NCI-H2107 treated with DMSO at 0.1 percent for 48 hours (cell line): ENCODE measurements at regions not wholly inside any gene's neighbourhood (a gene's known extent, or its start where the extent isn't known, plus 50 kb on each side); places are given as distances from the start of the nearest gene placed in this dataset.
A peak's percentile ranks its signal among the peaks of the same experiment; 100 is the strongest.
"Not testable (repeated sequence)": the region's sequence is repeated elsewhere in the genome, so short reads cannot be mapped to it uniquely, and the experiment has no call there.

Source experiments
- DNase-seq: peaks from one replicate; lab custom pipeline; 2025; ENCODE audit not compliant: unreplicated experiment; lab: John Stamatoyannopoulos, UW

DNA sequence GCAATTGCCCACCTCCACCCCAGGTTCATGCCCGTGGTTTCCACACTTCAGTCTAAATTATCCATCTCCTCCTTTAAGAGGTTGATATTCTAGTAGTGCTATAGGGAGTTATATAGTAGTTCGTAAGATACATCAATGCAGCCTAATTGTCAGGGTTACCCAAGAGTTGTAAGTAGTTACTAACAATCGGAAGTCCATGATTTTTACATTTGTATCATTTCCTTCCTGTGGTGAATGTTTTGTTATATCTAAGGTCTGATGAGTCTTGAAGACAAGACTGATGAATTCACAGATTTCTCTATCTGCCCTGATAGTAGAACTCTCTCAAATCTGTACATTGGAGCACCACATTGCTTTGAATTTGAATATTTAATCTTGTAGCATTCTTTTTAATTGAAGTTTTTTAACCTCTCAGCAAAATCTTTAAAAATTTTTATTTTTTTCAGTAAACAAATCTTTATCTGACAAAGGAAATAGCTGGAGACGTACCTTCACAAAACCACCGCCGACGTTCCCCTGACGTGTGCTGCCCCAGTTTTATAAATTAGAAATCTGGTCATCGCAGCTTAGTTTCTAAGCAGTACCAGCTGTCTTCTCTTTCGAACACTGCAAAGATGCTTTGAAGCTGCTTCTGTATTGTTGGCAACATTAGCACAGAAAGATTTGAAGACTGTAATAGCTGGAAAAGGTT is 264.5 kb downstream of the SOCS6 start:
- no peak for DNase-seq

- no peak for DNase-seq
These were observed 247.7 kb downstream of the SOCS6 start for GRCh38 chr18:70536370-70537062.

DNA sequence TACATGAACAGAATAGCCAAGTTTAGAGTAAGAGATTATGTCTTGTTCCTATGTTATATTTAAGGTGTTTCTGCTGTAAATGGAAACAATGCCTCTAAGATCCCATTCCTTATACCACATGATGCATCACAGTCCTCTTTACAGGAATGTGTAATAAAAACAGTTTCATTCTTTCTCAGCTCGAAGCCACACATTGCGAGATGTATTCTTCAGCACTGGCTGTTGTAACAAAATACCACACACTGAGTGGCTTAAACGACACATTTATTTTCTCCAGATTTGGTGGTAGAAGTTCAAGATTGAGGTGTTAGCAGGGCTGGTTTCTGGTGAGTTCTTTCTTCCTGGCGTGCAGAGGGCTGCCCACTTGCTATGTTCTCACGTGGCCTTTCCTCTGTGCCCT is 246.2 kb downstream of the SOCS6 start:
- no peak for DNase-seq

DNA sequence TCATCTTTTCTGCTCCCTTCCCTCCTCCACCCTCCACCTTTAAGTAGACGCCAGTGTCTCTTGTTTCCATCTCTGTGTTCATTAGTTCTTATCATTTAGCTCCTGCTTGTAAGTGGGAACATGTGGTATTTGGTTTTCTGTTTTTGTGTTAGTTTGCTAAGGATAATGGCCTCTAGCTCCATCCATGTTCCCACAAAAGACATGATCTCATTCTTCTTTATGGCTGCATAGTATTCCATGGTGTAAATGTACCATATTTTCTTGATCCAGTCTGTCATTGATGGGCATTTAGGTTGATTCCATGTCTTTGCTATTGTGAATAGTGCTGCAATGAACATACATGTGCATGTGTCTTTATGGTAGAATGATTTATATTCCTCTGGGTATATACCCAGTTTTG is 236.5 kb downstream of the SOCS6 start:
- not testable (repeated sequence) for DNase-seq

DNA sequence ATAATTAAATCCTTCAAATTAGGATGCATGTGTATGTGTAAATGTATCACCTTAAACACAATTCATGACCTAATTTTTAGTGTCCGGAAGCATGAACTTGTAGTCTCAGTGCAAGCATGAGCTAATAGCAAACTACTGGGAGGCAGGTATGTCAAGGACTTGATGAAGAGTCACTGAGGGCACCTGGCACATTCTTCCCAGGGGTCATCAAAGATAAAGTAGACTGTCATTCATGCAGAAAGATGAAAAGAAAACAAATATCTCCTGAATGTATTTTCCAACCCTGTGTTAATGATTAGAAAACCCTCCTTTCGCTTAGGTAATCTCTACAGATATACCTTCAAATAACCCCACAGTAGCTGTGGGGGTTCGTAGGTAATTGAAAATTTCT is 234.9 kb downstream of the SOCS6 start:
- no peak for DNase-seq

GRCh38 chr18:70523035-70523791 is 234.4 kb downstream of the SOCS6 start:
- DNase-seq: peak; percentile 27

- DNase-seq: no peak
These were observed 233.4 kb downstream of the SOCS6 start for GRCh38 chr18:70522183-70522680.

DNA sequence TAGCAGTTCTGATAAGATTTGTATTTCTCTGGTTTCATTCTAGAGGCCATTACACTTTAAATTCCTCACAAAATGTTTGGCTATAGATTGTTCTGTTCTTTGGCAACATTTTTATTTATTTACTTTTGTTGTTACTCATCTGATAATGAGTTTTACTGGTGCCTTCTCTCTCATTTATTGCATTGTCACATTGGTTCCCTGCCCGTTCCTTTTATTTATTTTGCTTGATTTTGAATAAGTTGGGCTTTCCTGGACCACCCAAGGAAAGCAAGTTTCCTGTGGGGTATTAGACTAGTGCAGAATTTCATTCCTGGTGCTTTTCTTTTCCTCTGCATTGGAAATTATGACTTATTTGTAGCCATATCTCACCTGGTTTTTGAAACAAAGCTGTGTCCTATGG is 232.0 kb downstream of the SOCS6 start:
- DNase-seq: no peak

DNA sequence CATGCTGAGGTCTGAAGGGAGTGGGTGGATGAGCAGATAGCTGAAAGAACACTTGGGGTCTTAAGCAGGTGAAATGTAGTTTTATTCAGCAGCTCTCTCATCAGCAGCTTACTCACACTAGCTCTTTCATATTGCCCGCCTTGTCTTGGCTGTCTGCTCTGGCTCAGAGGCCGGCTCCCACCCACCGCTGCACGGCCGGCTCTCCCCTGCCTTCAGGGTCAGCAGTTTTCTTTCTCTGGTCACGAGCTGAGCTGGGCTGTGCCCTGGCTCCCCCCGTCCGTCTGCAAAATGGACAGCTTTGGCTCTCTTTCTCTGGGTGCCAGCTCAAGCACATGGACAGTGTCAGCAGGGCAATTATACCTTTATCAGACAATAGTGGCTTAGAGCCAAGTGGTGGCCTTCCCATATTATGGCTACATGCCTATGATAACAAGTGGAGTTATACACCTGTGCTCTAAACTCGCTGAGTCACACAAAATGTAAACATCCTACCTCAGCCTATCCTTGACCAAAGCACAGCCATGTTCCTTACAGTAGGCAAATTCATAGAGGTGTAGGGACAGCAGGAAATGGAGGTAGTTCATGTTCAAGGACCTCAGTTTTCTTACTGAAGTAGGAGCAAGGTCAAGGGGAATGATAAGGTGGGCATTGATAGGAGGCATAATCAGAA is 224.8 kb downstream of the SOCS6 start:
- DNase-seq: no peak

GRCh38 chr18:70507970-70508369 is 219.1 kb downstream of the SOCS6 start:
- no peak for DNase-seq

GRCh38 chr18:70506511-70506910 is 217.7 kb downstream of the SOCS6 start:
- DNase-seq: no peak

DNA sequence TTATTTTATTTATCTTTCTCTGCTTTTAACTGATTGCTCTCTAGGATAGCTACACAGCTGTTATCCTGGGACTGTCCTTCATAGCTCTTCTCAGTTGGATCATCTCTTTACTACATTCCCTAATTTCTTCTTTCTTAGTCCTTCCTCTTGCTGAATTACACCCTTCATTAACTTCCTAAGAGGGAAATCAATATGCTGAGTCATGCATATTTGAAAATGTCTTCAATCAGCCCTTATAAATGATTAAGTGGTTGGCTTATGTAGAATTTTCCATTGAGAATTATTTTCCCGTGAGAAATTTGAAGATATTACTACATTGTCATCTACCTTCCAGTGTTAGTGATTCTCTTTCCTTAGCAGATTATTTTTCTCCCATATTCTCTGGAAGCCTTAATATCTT is 214.2 kb downstream of the SOCS6 start:
- DNase-seq: no peak

DNA sequence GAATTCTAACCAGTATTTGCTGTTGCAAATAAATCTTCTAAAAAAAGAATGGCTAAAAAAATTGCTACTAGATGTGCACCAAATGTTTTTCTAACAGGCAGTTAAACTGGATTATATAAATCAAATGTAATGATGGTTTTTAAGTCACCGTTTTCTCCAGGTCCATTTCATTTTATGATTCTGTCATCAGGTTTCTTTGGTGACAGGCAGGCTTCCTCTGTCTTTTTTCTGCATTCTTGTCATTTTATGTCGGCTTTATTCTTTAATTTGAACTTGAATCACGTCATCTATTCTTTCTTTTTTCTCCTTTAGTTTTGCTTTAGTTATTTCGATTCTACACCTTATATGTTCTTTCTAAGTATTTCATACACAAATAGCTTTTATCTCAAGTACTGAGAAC is 212.5 kb downstream of the SOCS6 start:
- DNase-seq: no peak

DNA sequence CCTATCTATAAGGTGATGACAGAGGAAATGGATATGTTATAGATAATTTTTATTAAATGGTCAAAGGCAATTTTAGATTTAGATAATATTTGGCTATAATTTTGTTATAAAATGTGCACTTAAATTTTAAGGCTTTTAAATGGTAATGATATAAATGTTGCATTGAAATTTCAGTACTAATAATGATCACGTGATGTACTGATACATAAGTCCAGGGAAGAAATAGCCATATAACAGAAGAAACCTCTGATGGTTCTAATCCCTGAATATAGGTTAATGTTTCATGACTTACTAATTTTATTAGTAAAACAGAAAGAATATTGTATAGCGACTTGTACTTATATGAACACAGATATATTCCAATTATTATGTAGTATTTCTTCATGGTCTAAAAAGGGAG is 211.9 kb downstream of the SOCS6 start:
- DNase-seq: no peak

DNA sequence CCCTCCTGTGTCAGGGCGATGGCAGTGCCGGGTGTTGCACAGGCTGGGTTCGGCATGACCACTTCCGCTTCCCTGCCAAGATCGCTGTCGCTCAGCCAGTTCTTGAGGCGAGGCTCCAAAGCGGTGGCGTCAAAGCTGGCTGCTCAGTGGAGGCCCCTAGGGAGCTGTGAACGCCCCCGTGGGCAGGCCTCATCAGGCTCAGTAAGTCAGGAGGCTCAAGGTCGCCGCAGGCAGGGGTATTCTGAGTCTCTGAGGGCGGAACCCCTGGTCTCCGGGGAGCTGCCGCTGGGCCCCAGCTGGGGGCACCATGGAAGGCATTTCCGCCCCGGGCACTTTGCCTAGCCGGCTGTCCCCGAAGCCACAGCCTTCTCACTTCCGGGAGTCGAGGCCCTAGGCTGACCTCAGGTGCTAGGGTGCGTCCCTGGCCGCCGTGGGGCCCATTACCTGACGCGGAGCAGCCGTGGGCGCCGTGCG is 210.4 kb downstream of the SOCS6 start:
- DNase-seq: no peak

DNA sequence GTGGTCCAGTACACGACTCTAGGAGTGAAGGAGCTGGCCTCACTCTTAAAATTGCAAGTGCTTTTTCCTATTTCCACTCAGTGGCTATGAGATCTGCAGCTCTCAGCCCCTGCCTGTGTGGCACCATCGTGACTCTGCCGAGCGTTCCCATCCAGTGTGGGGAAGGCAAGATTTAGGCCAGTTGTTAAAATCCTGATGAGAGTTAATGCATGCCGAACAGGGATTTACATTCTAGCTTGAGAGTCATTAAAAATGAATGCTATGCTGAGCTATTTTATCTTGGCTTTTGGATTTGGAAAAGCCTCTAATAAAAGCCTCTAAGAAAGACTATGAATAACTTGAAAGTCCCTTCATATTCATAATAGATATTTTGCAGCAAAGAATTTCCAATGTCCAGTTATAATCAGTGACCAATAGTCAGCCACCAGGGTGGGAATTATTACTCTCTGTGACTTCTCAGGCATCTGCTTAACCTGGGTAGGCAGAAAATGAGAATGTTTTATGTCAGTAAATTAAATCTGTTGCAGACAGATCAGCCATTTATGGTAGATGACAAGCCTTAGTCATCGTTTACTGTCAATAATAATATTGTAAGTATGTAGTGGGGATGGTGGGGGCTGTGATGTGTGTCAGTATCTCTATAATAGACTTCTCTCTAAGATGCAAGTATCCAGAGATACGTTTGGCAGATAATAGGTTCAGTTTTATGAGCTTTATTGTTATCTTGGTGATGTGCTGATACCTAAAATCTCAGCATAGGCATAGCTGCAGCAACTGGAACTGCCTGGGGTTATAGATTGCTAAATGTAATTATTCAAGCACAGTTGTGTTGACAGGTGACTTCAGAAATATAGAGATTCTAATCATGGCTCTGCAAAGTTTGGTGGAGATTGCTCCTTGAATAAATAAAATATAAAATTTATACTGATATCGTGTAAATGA is 207.8 kb downstream of the SOCS6 start:
- DNase-seq: no peak

DNA sequence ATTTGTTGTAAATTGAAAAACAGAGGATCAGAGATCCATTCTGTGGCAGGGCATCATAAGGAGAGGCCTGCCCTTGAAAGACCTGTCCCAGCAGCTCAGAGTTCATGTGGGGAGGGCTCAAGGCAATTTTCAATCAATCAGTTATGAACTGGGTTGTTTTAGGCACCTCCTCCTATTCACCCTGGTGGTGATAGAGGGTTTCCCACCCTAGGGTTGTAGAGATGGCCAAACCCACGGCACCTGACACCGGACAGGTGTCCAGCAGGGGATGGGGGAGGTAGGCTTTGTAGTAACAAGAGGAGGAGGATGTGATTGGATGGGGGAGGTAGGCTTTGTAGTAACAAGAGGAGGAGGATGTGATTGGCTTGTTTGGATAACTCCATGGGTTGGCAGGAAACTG is 205.7 kb downstream of the SOCS6 start:
- DNase-seq: no peak

DNA sequence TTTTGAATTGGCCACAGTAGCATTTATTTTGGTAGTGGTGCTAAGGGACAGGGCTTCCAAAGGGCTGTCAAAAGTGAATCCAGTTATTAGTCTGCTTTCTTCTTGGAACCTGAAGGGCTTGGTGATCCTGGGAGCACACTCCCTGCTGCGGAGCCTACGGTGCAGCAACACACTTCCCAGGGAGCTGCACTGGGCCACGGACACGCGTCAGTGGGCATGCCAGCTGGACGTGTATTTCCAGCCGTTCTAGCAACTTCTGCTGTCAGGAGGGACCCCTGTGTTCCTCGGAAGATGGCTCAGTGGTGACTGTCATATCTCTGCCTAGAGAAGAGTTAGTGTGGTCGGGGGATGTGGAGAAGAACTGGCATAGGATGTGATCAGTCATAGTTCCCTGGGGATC is 204.6 kb downstream of the SOCS6 start:
- DNase-seq: no peak

- peak; percentile 29 for DNase-seq
These were observed 203.0 kb downstream of the SOCS6 start for GRCh38 chr18:70491734-70492348.
